HepG2 (cell line): ENCODE measurements at regions not wholly inside any gene's neighbourhood (a gene's known extent, or its start where the extent isn't known, plus 50 kb on each side); places are given as distances from the start of the nearest gene placed in this dataset.

ENCODE experiments used
- CERS6 ChIP-seq: sonication (generic); formaldehyde crosslinking; IDR thresholded peaks from 2 replicates; pipeline ENCODE4 v1.5.0; 2020; ENCODE audit warnings: missing genetic modification reagents
- GMEB1 ChIP-seq: sonication (generic); formaldehyde crosslinking; IDR thresholded peaks from 2 replicates; pipeline ENCODE4 v1.5.1; 2020; ENCODE audit warnings: missing genetic modification reagents, mild to moderate bottlenecking, borderline replicate concordance
- HDAC1 ChIP-seq: sonication (generic); formaldehyde crosslinking; IDR thresholded peaks from 2 replicates; pipeline ENCODE4 v1.5.1; 2020; ENCODE audit warnings: mild to moderate bottlenecking, missing genetic modification reagents
- KDM6A ChIP-seq: IDR thresholded peaks from 2 replicates; pipeline ENCODE4 v1.6.1; 2016; ENCODE audit warnings: low read depth
- MLXIP ChIP-seq: sonication (generic); formaldehyde crosslinking; IDR thresholded peaks from 2 replicates; pipeline ENCODE4 v1.9.0; 2021; ENCODE audit warnings: missing genetic modification reagents, borderline replicate concordance
- NFAT5 ChIP-seq: sonication (generic); formaldehyde crosslinking; IDR thresholded peaks from 2 replicates; pipeline ENCODE4 v1.4.0; 2020; ENCODE audit warnings: missing genetic modification reagents
- NFIB ChIP-seq: sonication (generic); formaldehyde crosslinking; IDR thresholded peaks from 2 replicates; pipeline ENCODE4 v1.9.0; 2021; ENCODE audit warnings: missing genetic modification reagents, mild to moderate bottlenecking, borderline replicate concordance
- PAXIP1 ChIP-seq: sonication (generic); formaldehyde crosslinking; conservative IDR thresholded peaks from 2 replicates; pipeline ENCODE4 v1.4.0; 2020; ENCODE audit warnings: mild to moderate bottlenecking, missing genetic modification reagents, moderate library complexity
- TFAP4 ChIP-seq: sonication (generic); IDR thresholded peaks from 2 replicates; pipeline ENCODE4 v1.6.1; 2016; ENCODE audit warnings: low read depth, borderline replicate concordance
- ZBTB26 ChIP-seq: IDR thresholded peaks from 2 replicates; pipeline ENCODE4 v1.6.1; 2016; ENCODE audit warnings: missing compliant biosample characterization, missing genetic modification reagents, borderline replicate concordance
- ZNF468 ChIP-seq: sonication (generic); formaldehyde crosslinking; IDR thresholded peaks from 2 replicates; pipeline ENCODE4 v1.8.0; 2022; ENCODE audit warnings: mild to moderate bottlenecking, moderate library complexity, missing genetic modification reagents
- ZNF660 ChIP-seq: sonication (generic); formaldehyde crosslinking; IDR thresholded peaks from 2 replicates; pipeline ENCODE4 v1.5.1; 2020; ENCODE audit warnings: mild to moderate bottlenecking, low read depth, missing genetic modification reagents, borderline replicate concordance

GRCh38 chr13:106981051-106981450, 413.1 kb upstream of the ARGLU1 start (continued):
- TF ChIP-seq NFAT5 (CRISPR knock-in tag) (no peak), GMEB1 (CRISPR knock-in tag) (no peak), HDAC1 (CRISPR knock-in tag) (no peak), NFIB (CRISPR knock-in tag) (no peak), TFAP4 (no peak), CERS6 (CRISPR knock-in tag) (no peak), ZBTB26 (no peak), MLXIP (no peak), ZNF468 (CRISPR knock-in tag) (no peak), PAXIP1 (CRISPR knock-in tag) (no peak), KDM6A (CRISPR knock-in tag) (no peak), ZNF660 (CRISPR knock-in tag) (no peak)
